ENCODE measurements at regions not wholly inside any gene's neighbourhood (a gene's known extent, or its start where the extent isn't known, plus 50 kb on each side); places are given as distances from the start of the nearest gene placed in this dataset.

GRCh38 chr4:73329300-73329699, 70.7 kb upstream of the ANKRD17 start:
- TF ChIP-seq CTCF (CRISPR knock-in tag; IDR thresholded peaks at IDR 0.05) (no peak), ZNF816 (CRISPR knock-in tag; IDR thresholded peaks at IDR 0.05; ENCODE audit: borderline replicate concordance) (no peak), NR2C2 (CRISPR knock-in tag; IDR thresholded peaks at IDR 0.05; ENCODE audit: borderline replicate concordance) (no peak), ZNF792 (CRISPR knock-in tag; IDR thresholded peaks at IDR 0.05) (no peak), SIN3A (IDR thresholded peaks at IDR 0.05; ENCODE audit: borderline replicate concordance, low read depth, low read length) (no peak), SMC3 (IDR thresholded peaks at IDR 0.05; ENCODE audit: low read length) (no peak), NFE2 (CRISPR knock-in tag; IDR thresholded peaks at IDR 0.05) (no peak), ZNF101 (CRISPR knock-in tag; IDR thresholded peaks at IDR 0.05; ENCODE audit: borderline replicate concordance, low read depth) (no peak)
